OCI-LY7 (cell line): ENCODE measurements at regions not wholly inside any gene's neighbourhood (a gene's known extent, or its start where the extent isn't known, plus 50 kb on each side); places are given as distances from the start of the nearest gene placed in this dataset.

Experiments used
- BruUV-seq: library from RNA; stranded (reverse); fragments of 400-500 nt; replicated peaks from 2 replicates; lab custom pipeline; 2021; lab: Mats Ljungman, UMichigan
- CTCF ChIA-PET: fragments of 300-600 bp; sonication (Branson Sonifier 250); formaldehyde crosslinking; loops from one replicate; lab custom pipeline; 2022; ENCODE audit warnings: antibody characterized with exemption; ENCODE audit not compliant: unreplicated experiment; lab: Charles Lee
- POLR2A ChIA-PET: fragments of 300-600 bp; sonication (Branson Sonifier 250); formaldehyde crosslinking; loops from one replicate; lab custom pipeline; 2022; ENCODE audit warnings: antibody characterized with exemption; lab: Charles Lee
- DNase-seq: peaks from one replicate; pipeline ENCODE4 v3.0.0-alpha.2; 2015; ENCODE audit warnings: low spot score
- H2AFZ ChIP-seq: fragments of 200-600 bp; sonication (generic), shearing (Covaris generic); 2 replicates; pipeline ENCODE4 v1.6.1; 2014; ENCODE audit warnings: mild to moderate bottlenecking, antibody characterized with exemption, low read length, moderate library complexity
- H3K27ac ChIP-seq: fragments of 200-600 bp; sonication (generic); 2 replicates; pipeline ENCODE4 v1.5.1; 2014; ENCODE audit warnings: mixed run types, low read depth, mild to moderate bottlenecking, moderate library complexity, low read length, inconsistent platforms; ENCODE audit not compliant: poor library complexity, severe bottlenecking
- H3K36me3 ChIP-seq: fragments of 200-600 bp; sonication (generic); 2 replicates; pipeline ENCODE4 v1.6.1; 2014; ENCODE audit warnings: mild to moderate bottlenecking, antibody characterized with exemption, low read length, moderate library complexity, mixed read lengths; ENCODE audit not compliant: insufficient read depth
- H3K4me1 ChIP-seq: fragments of 200-600 bp; sonication (generic); 2 replicates; pipeline ENCODE4 v1.5.1; 2014; ENCODE audit warnings: mild to moderate bottlenecking, low read length; ENCODE audit not compliant: insufficient read depth, poor library complexity, severe bottlenecking
- H3K4me2 ChIP-seq: fragments of 200-600 bp; sonication (generic); 2 replicates; pipeline ENCODE4 v1.6.1; 2014; ENCODE audit warnings: mild to moderate bottlenecking, low read length
- H3K4me3 ChIP-seq: fragments of 200-600 bp; sonication (generic); 2 replicates; pipeline ENCODE4 v1.5.1; 2014; ENCODE audit warnings: mild to moderate bottlenecking, low read depth, low read length; ENCODE audit not compliant: poor library complexity, severe bottlenecking
- H3K79me2 ChIP-seq: fragments of 200-600 bp; sonication (generic); 2 replicates; pipeline ENCODE4 v1.6.1; 2016; ENCODE audit warnings: low read depth, mild to moderate bottlenecking, low read length, moderate library complexity, mixed read lengths; ENCODE audit not compliant: insufficient read depth
- H3K9me2 ChIP-seq: fragments of 200-600 bp; sonication (generic); 2 replicates; pipeline ENCODE4 v1.6.1; 2016; ENCODE audit warnings: mild to moderate bottlenecking, low read length, mixed read lengths; ENCODE audit not compliant: insufficient read depth
- H3K9me3 ChIP-seq: fragments of 200-600 bp; sonication (generic); 2 replicates; pipeline ENCODE4 v1.6.1; 2014; ENCODE audit warnings: mild to moderate bottlenecking, mixed run types, low read length, mixed read lengths
- H4K20me1 ChIP-seq: fragments of 200-600 bp; sonication (generic); 2 replicates; pipeline ENCODE4 v1.6.1; 2014; ENCODE audit warnings: mild to moderate bottlenecking, antibody characterized with exemption, low read length, moderate library complexity, mixed read lengths; ENCODE audit not compliant: insufficient read depth
- CTCF ChIP-seq: fragments of 200-600 bp; sonication (generic); conservative IDR thresholded peaks from 2 replicates; pipeline ENCODE4 v1.5.1; 2014; ENCODE audit warnings: mild to moderate bottlenecking, antibody characterized with exemption, low read length, moderate library complexity, mixed read lengths
- EZH2phosphoT487 ChIP-seq: fragments of 200-600 bp; sonication (generic); IDR thresholded peaks from 2 replicates; pipeline ENCODE4 v1.6.1; 2018; ENCODE audit warnings: low read depth, borderline replicate concordance, mild to moderate bottlenecking, mixed run types, antibody characterized with exemption, low read length, moderate library complexity, mixed read lengths
- intact Hi-C: fragments of 100-400 bp; cut with micrococcal nuclease; formaldehyde crosslinking; loops from one replicate; pipeline ENCODE4 v1.10.0; 2022; ENCODE audit not compliant: unreplicated experiment

- no peak for DNase-seq
- TF ChIP-seq CTCF (no peak), EZH2phosphoT487 (no peak)
- no peaks in the 10 kb centered on the region for H3K36me3 ChIP-seq
- H3K4me3 ChIP-seq: no peak overlapping the region
- no peaks in the 10 kb centered on the region for H3K4me1 ChIP-seq
- POLR2A ChIA-PET: interaction anchor here (0.6 kb wide), 1 partner anchor 81 kb away, joined by 3 read pairs; no protein-coding TSS in a partner anchor
- no peak overlapping the region for H2AFZ ChIP-seq
- no peak overlapping the region for H3K27ac ChIP-seq
- H4K20me1 ChIP-seq: no peaks in the 10 kb centered on the region
- H3K79me2 ChIP-seq: no peaks in the 10 kb centered on the region
- no TSS peak for BruUV-seq
- no peaks in the 10 kb centered on the region for H3K9me2 ChIP-seq
- H3K9me3 ChIP-seq: no peaks in the 10 kb centered on the region
- H3K4me2 ChIP-seq: no peak overlapping the region
- intact Hi-C loops: no loop called here
- CTCF ChIA-PET: no interaction called here
Observed at GRCh38 chr11:130798280-130798679, 118.0 kb downstream of the SNX19 start.

- no peak overlapping the region for H2AFZ ChIP-seq
- no peaks in the 10 kb centered on the region for H4K20me1 ChIP-seq
- no peak overlapping the region for H3K4me2 ChIP-seq
- no peaks in the 10 kb centered on the region for H3K79me2 ChIP-seq
- no peaks in the 10 kb centered on the region for H3K4me1 ChIP-seq
- H3K27ac ChIP-seq: no peak overlapping the region
- DNase-seq: no peak
- BruUV-seq: no TSS peak
- ChIA-PET CTCF (no interaction called here), POLR2A (interaction anchor here (0.6 kb wide), 1 partner anchor 81 kb away, joined by 3 read pairs; no protein-coding TSS in a partner anchor)
- no peak overlapping the region for H3K4me3 ChIP-seq
- intact Hi-C loops: no loop called here
- TF ChIP-seq EZH2phosphoT487 (no peak), CTCF (no peak)
- no peaks in the 10 kb centered on the region for H3K9me2 ChIP-seq
- H3K9me3 ChIP-seq: no peaks in the 10 kb centered on the region
- no peaks in the 10 kb centered on the region for H3K36me3 ChIP-seq
Observed at GRCh38 chr11:130798801-130799200, 117.5 kb downstream of the SNX19 start.

- no peak overlapping the region for H3K4me3 ChIP-seq
- H3K27ac ChIP-seq: no peak overlapping the region
- H3K4me1 ChIP-seq: no peaks in the 10 kb centered on the region
- DNase-seq: no peak
- no peak overlapping the region for H3K4me2 ChIP-seq
- TF ChIP-seq CTCF: no peak
- TF ChIP-seq EZH2phosphoT487: no peak
- no peaks in the 10 kb centered on the region for H3K36me3 ChIP-seq
- H3K9me3 ChIP-seq: no peaks in the 10 kb centered on the region
- no peaks in the 10 kb centered on the region for H4K20me1 ChIP-seq
- H3K79me2 ChIP-seq: no peaks in the 10 kb centered on the region
- ChIA-PET CTCF (no interaction called here), POLR2A (interaction anchor here (0.6 to 0.8 kb wide), 2 partner anchors 48 to 1527 kb away, joined by 3 to 5 read pairs; no protein-coding TSS in a partner anchor)
- H3K9me2 ChIP-seq: no peaks in the 10 kb centered on the region
- intact Hi-C loops: no loop called here
- no TSS peak for BruUV-seq
- no peak overlapping the region for H2AFZ ChIP-seq
Observed at GRCh38 chr11:130801333-130802122, 114.8 kb downstream of the SNX19 start.
